Activated naive CD8-positive, alpha-beta T cell treated with anti-CD3 and anti-CD28 coated beads, Interleukin-2, amount 10 ng/mL, durations not matched to agents 7 days and 5 days (primary cell): ENCODE measurements at regions not wholly inside any gene's neighbourhood (a gene's known extent, or its start where the extent isn't known, plus 50 kb on each side); places are given as distances from the start of the nearest gene placed in this dataset.

Experiments
- ATAC-seq: fragments of 150-1000 bp; cut with Tn5 transposase; one replicate; pipeline ENCODE4 v1.10.0; 2021; ENCODE audit warnings: low read depth, moderate library complexity
- POLR2A ChIA-PET: fragments of 350-600 bp; sonication (Branson Sonifier 250); formaldehyde crosslinking; loops from one replicate; lab custom pipeline; 2021; ENCODE audit warnings: antibody characterized with exemption; lab: Charles Lee
- DNase-seq: peaks from one replicate; pipeline ENCODE4 v3.0.0; 2021
- H3K27ac Mint-ChIP-seq: one replicate; pipeline ENCODE4 v1.8.0; 2022; ENCODE audit warnings: mild to moderate bottlenecking, mixed read lengths
- H3K27me3 Mint-ChIP-seq: one replicate; pipeline ENCODE4 v1.8.0; 2022; ENCODE audit warnings: mild to moderate bottlenecking, moderate library complexity, mixed read lengths
- H3K36me3 Mint-ChIP-seq: one replicate; pipeline ENCODE4 v1.8.0; 2021; ENCODE audit warnings: mild to moderate bottlenecking, mixed read lengths
- H3K4me1 Mint-ChIP-seq: one replicate; pipeline ENCODE4 v1.8.0; 2021; ENCODE audit warnings: mixed read lengths
- H3K4me3 Mint-ChIP-seq: one replicate; pipeline ENCODE4 v1.8.0; 2022; ENCODE audit warnings: mild to moderate bottlenecking, moderate library complexity, mixed read lengths
- H3K9me3 Mint-ChIP-seq: one replicate; pipeline ENCODE4 v1.8.0; 2021; ENCODE audit warnings: mixed read lengths

DNA sequence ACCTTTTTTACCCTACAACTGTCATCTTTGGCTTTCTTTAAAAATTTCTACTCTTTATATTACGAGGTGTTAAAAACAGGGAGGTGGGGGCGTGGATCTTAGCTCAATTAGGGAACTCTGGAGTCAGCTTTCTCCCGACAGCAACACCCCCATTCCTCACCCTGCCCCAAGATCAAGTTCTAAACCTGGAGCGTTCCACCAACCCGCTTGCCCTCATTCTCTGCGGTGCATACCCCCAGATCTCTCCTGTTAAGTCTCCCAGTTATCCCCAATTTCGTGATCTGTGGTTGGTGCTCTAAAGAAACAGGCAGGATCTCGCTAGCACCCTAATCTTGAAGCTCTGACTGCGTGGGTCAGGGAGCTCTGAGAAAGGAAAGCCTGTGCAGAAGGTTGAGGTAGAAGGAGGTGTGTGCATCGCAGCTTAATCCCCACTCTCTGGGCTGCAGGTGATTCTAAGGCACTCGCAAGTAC, 177.3 kb upstream of the NTM start:
- Mint-ChIP-seq H3K4me1 (no peaks in the 10 kb centered on the region), H3K9me3 (no peaks in the 10 kb centered on the region), H3K4me3 (no peak overlapping the region), H3K27me3 (no peaks in the 10 kb centered on the region), H3K27ac (no peak overlapping the region), H3K36me3 (no peaks in the 10 kb centered on the region)
- DNase-seq (no peak), ATAC-seq (no peak)
- POLR2A ChIA-PET, result no interaction called here

- H3K27me3 Mint-ChIP-seq, result no peaks in the 10 kb centered on the region
- DNase-seq (no peak), ATAC-seq (no peak)
- H3K4me1 Mint-ChIP-seq, result no peaks in the 10 kb centered on the region
- no peak overlapping the region for H3K4me3 Mint-ChIP-seq
- no peaks in the 10 kb centered on the region for H3K36me3 Mint-ChIP-seq
- no peaks in the 10 kb centered on the region for H3K9me3 Mint-ChIP-seq
- POLR2A ChIA-PET, result no interaction called here
- no peak overlapping the region for H3K27ac Mint-ChIP-seq
Observed at GRCh38 chr11:131194726-131195125, 175.7 kb upstream of the NTM start.

DNA sequence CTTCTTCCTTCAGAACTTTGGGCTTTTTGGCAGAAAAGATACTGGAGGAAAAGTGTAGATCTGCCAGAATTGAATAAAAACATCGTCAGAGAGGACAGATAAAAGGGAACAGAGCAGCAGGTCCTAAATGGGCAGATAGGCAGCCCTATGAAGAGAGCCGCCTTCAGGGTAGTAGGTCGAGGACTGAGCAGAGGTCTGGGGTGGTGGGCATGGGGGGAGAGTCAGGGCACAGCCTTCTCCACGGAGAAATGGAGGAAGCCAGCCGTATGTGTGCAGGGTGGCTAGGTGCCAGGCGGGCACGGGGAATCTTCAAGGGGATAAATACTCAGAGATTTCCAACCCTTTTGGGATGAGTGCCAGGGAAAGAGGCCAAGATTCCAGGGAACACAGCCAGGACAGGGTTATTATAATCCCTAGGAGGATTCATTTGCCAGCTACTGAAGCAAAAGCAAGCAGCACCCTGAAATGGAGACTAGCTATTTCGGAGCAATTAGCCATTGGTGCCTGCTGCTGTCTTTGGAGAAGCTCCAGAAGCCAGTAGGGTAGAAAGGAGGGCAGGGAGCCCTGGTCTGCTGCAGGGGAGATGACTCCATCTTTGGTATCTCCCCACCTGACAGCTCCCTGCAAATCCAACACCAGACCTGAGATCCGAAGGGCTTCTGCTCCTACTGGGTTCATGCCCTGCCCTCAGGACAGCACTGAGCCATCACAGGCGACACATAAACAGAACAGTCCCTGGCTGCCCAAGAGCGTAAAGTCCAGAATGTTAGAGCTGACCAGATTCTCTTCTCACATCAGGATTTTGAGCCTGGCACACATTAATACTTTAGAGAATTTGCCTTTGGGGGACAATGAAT, 174.5 kb upstream of the NTM start:
- POLR2A ChIA-PET, result no interaction called here
- Mint-ChIP-seq H3K27me3 (no peaks in the 10 kb centered on the region), H3K4me3 (no peak overlapping the region), H3K9me3 (no peaks in the 10 kb centered on the region), H3K27ac (no peak overlapping the region), H3K4me1 (no peaks in the 10 kb centered on the region), H3K36me3 (no peaks in the 10 kb centered on the region)
- ATAC-seq, result no peak
- no peak for DNase-seq

- ATAC-seq (no peak), DNase-seq (no peak)
- Mint-ChIP-seq H3K36me3 (no peaks in the 10 kb centered on the region), H3K4me3 (no peak overlapping the region), H3K4me1 (no peaks in the 10 kb centered on the region), H3K9me3 (no peaks in the 10 kb centered on the region), H3K27ac (no peak overlapping the region), H3K27me3 (no peaks in the 10 kb centered on the region)
- POLR2A ChIA-PET, result no interaction called here
Observed at GRCh38 chr11:131198161-131199014, 172.0 kb upstream of the NTM start.

DNA sequence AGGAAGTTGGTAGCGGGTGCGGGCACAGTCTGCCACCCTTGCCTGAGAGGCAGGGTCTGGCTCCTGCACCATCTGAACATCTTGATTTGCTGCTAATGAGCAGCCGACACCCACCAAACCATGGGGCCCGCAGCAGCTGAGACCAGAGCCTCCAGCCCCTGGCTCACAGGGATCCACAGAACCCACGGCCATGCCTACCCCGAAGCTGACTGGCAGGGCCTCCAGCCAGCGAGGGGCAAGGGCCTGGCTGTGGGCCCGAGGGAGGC, 171.5 kb upstream of the NTM start:
- Mint-ChIP-seq H3K27ac (no peak overlapping the region), H3K36me3 (no peaks in the 10 kb centered on the region), H3K4me3 (no peak overlapping the region), H3K9me3 (no peaks in the 10 kb centered on the region), H3K27me3 (no peaks in the 10 kb centered on the region), H3K4me1 (no peaks in the 10 kb centered on the region)
- POLR2A ChIA-PET, result no interaction called here
- ATAC-seq (no peak), DNase-seq (no peak)

- Mint-ChIP-seq H3K4me3 (no peak overlapping the region), H3K9me3 (no peaks in the 10 kb centered on the region), H3K4me1 (no peaks in the 10 kb centered on the region), H3K27me3 (no peaks in the 10 kb centered on the region), H3K36me3 (no peaks in the 10 kb centered on the region), H3K27ac (no peak overlapping the region)
- POLR2A ChIA-PET, result no interaction called here
- DNase-seq (no peak), ATAC-seq (no peak)
Observed at GRCh38 chr11:131201674-131202073, 168.7 kb upstream of the NTM start.

- H3K4me3 Mint-ChIP-seq, result no peak overlapping the region
- no peaks in the 10 kb centered on the region for H3K36me3 Mint-ChIP-seq
- POLR2A ChIA-PET, result no interaction called here
- no peaks in the 10 kb centered on the region for H3K9me3 Mint-ChIP-seq
- H3K4me1 Mint-ChIP-seq, result no peaks in the 10 kb centered on the region
- no peak overlapping the region for H3K27ac Mint-ChIP-seq
- ATAC-seq, result no peak
- DNase-seq, result no peak
- H3K27me3 Mint-ChIP-seq, result no peaks in the 10 kb centered on the region
Observed at GRCh38 chr11:131203040-131203439, 167.4 kb upstream of the NTM start.

GRCh38 chr11:131204282-131204681, 166.1 kb upstream of the NTM start:
- POLR2A ChIA-PET, result no interaction called here
- no peak overlapping the region for H3K27ac Mint-ChIP-seq
- ATAC-seq, result no peak
- H3K36me3 Mint-ChIP-seq, result no peaks in the 10 kb centered on the region
- no peaks in the 10 kb centered on the region for H3K4me1 Mint-ChIP-seq
- no peak overlapping the region for H3K4me3 Mint-ChIP-seq
- no peaks in the 10 kb centered on the region for H3K27me3 Mint-ChIP-seq
- H3K9me3 Mint-ChIP-seq, result no peaks in the 10 kb centered on the region
- no peak for DNase-seq

GRCh38 chr11:131204765-131205380, 165.5 kb upstream of the NTM start:
- no peaks in the 10 kb centered on the region for H3K36me3 Mint-ChIP-seq
- ATAC-seq, result no peak
- H3K4me3 Mint-ChIP-seq, result no peak overlapping the region
- no peaks in the 10 kb centered on the region for H3K9me3 Mint-ChIP-seq
- DNase-seq, result no peak
- no peak overlapping the region for H3K27ac Mint-ChIP-seq
- no peaks in the 10 kb centered on the region for H3K4me1 Mint-ChIP-seq
- POLR2A ChIA-PET, result no interaction called here
- no peaks in the 10 kb centered on the region for H3K27me3 Mint-ChIP-seq

GRCh38 chr11:131206671-131207070, 163.7 kb upstream of the NTM start:
- Mint-ChIP-seq H3K4me3 (no peak overlapping the region), H3K4me1 (no peaks in the 10 kb centered on the region), H3K27me3 (no peaks in the 10 kb centered on the region), H3K9me3 (no peaks in the 10 kb centered on the region), H3K27ac (no peak overlapping the region), H3K36me3 (no peaks in the 10 kb centered on the region)
- no peak for ATAC-seq
- no peak for DNase-seq
- POLR2A ChIA-PET, result no interaction called here

- H3K9me3 Mint-ChIP-seq, result no peaks in the 10 kb centered on the region
- no peak overlapping the region for H3K4me3 Mint-ChIP-seq
Observed at GRCh38 chr11:131207901-131208300, 162.5 kb upstream of the NTM start.

DNA sequence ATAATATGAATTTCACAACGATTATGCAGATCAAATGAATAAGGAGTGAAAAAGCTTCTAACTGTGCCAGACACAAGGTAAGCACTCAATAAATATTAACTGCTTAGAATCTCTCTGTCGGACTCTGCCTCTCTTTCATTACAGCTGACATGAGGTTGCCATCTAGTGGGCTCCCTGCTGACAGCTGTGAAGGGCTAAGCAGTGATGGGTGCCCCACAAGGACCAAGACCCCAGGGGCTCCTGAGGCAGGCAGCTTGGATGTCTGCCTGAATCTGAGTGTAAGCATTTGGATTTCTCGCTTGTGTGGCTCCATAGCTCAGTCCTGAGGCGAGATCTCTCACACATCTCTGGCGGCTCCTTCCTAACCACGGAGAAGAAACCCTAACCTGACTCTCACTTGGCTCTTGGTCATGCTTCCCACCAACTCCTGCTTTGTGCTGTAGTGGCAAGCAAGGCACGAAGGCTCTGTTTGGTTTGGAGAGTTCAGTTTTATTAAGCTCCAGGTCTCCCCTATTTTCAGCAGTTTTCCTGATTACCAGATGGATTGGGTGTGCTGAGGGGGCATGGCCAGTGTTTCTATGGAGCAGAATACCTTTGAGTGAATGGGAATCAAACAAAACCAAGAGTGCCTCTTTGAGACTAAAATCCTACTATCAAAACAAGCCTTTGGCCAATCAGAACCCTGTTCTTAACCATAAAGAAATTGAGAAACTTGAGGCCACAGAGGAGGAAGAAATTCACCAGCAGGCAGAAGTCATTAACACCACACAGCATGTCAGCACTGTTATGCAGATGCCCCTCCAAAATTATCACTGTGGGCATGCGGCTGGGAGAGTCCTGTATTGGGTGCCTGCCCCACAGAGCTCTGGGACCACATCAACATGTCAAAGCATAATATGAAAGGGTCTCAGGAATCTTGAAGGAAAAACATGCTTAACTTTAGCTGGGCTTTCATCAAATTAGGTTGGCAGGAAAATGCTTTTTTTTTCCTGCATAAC, 152.8 kb upstream of the NTM start:
- H3K27ac Mint-ChIP-seq, result no peak overlapping the region
- DNase-seq (no peak), ATAC-seq (no peak)
- POLR2A ChIA-PET, result no interaction called here
- H3K27me3 Mint-ChIP-seq, result no peaks in the 10 kb centered on the region
- peaks cover 3% of the 10 kb centered on the region for H3K9me3 Mint-ChIP-seq
- no peak overlapping the region for H3K4me3 Mint-ChIP-seq
- no peaks in the 10 kb centered on the region for H3K4me1 Mint-ChIP-seq
- no peaks in the 10 kb centered on the region for H3K36me3 Mint-ChIP-seq

More at GRCh38 chr11:131207901-131208300, 162.5 kb upstream of the NTM start:
- no peak for DNase-seq
- H3K27me3 Mint-ChIP-seq, result no peaks in the 10 kb centered on the region
- no peaks in the 10 kb centered on the region for H3K36me3 Mint-ChIP-seq
- POLR2A ChIA-PET, result no interaction called here
- no peak for ATAC-seq
- H3K4me1 Mint-ChIP-seq, result no peaks in the 10 kb centered on the region
- H3K27ac Mint-ChIP-seq, result no peak overlapping the region

- Mint-ChIP-seq H3K9me3 (peaks cover 3% of the 10 kb centered on the region), H3K27me3 (no peaks in the 10 kb centered on the region), H3K36me3 (no peaks in the 10 kb centered on the region), H3K27ac (no peak overlapping the region), H3K4me3 (no peak overlapping the region), H3K4me1 (no peaks in the 10 kb centered on the region)
- no peak for ATAC-seq
- POLR2A ChIA-PET, result no interaction called here
- no peak for DNase-seq
Observed at GRCh38 chr11:131218542-131218941, 151.9 kb upstream of the NTM start.
